Amniotic epithelial cell (primary cell): ENCODE measurements at regions not wholly inside any gene's neighbourhood (a gene's known extent, or its start where the extent isn't known, plus 50 kb on each side); places are given as distances from the start of the nearest gene placed in this dataset.
"Not testable (repeated sequence)": the region's sequence is repeated elsewhere in the genome, so short reads cannot be mapped to it uniquely, and the experiment has no call there.

Source experiments
- DNase-seq: peaks from one replicate; pipeline ENCODE4 v3.0.0-alpha.2; 2010; ENCODE audit warnings: low read depth

DNA sequence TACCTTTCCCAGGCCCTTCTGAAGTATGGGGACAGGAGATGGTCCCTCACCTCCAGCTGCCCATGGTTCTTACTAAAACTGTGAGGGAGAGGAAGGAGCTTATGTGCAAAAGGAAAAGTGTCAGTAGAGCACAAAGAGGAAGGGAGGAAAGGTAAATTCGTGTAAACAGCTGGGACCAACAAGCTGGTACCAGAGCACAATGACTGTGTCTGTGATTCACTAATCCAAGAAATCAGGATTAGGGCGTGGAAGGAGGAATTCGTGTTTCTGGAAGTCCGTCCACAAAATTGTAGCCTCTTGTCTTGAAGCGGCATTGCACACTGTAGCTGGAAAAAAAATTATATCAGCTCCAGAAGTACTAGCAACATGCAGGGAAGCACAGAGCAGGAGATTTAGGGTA, 129.0 kb upstream of the RREB1 start:
- DNase-seq: no peak

- DNase-seq: no peak
Measured at GRCh38 chr6:6980999-6981597, 126.7 kb upstream of the RREB1 start.

DNA sequence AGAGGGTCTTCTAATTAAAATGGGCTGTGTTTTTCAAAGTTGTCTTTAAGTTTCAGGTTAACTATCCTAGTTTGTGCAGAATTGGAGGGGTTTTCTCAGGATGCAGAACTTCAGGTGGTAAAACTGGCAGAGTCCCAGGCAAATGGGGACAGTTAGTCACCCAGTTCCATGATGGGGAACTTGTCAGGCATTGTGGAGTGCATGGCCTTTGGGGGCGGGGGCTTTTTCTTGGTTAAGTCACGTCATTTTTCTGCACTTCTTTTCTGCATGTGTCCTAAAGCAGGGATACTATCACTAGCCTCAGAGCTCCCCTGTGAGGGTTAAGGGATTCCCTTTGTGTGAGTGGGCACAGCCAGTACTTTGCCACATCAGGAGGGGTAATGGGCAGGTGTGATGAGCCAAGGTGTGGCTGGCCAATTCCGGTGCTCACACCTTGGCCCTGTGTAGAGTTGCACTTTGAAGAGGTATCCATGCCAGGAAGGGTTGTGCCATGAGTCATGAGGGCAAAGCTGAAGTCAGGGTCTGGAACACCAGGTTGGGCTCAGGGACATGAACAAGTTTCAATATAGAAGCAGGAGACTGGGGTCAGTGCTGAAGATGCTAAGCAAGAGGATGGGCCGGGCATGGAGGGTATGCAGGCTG, 126.0 kb upstream of the RREB1 start:
- DNase-seq: no peak

DNA sequence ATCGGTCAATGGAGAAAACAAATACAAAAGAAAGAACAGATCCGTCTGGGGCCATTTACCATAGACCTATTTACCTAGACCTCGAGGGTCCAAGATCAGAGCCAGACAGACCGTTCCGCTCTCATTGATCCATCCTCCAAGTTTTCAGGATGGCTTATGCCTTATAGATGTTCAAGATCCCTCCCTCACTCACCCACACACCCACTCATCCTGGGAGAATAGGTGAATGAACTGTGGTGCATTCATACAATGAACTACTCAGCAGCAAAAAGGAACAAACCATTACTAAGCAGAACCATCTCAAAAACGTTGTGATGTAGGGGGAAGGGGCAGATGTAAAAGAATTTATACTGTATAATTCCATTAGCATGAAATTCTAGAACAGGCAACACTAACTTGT, 125.1 kb upstream of the RREB1 start:
- DNase-seq: no peak

DNA sequence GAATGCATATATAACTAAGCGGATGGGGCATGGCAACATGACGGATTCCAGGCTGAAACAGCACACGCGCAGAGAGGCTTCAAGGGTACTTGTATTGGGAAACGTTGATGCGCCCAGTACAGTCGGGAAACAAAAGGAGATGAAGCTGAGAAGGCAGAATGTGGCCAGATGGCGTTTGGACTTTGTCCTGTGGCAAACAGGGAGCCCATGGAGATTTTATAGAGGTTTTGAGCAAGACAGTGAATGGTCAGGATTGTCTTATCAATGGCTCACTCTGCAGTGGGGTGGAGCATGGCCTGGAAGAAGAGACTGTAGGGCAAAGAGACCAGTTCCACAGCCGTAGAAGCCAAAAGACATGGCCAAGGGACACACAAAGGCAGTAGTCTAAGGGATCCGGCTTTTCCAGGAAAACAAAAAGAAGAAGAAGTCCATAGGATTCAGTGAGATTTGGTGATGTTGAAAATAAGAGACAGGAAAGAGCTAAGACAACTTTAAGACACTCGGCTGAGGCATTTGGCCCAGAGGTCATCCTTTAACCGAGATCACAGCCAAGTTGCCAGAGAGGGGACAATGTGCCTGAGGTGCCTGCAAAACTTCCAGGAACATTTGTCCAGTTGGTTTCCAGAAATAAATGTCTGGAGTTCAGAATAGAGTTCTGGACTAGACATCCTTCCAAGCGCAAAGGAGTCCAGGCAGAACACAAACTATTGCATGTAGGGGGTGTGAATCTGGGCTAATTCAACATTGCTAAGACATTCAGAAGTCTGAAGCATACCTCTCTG, 123.0 kb upstream of the RREB1 start:
- DNase-seq: no peak

GRCh38 chr6:6986344-6986743, 121.4 kb upstream of the RREB1 start:
- DNase-seq: no peak

DNA sequence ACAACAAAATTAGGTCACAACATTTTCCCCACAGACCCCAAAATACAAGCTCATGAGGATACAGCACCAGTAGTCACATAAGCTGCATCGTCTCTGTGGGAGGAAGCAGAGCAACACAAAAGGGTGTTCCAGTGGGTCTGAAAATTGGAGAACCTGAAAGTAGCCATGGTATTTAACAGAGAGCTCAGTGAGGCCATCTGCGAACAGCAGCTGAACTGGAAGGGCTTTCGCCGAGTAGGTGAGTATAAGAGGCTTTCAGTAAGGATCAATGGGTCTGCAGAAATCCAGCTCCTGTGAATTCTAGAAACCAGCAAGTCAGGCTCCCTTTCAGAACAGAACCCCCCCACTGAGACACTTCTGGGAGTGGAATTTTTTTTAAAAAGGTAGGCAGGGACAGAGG, 120.0 kb upstream of the RREB1 start:
- DNase-seq: no peak

DNA sequence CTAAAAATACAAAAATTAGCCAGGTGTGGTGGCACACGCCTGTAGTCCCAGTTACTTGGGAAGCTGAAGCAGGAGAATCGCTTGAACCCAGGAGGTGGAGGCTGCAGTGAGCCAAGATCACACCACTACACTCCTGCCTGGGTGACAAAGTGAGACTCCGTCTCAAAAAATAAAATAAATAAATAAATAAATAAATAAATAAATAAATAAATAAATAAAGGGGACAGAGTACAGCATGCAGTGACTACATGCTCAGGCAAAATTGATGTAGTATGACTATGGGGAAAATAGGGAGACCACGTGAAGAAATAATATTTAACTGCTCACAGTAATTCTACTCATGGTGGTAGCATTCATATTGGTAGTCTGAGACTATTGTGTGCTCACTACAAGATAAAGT, 117.7 kb upstream of the RREB1 start:
- not testable (repeated sequence) for DNase-seq

GRCh38 chr6:6993503-6994237, 114.1 kb upstream of the RREB1 start:
- peak; percentile 64 for DNase-seq

GRCh38 chr6:6994796-6995195, 113.0 kb upstream of the RREB1 start:
- no peak for DNase-seq

DNA sequence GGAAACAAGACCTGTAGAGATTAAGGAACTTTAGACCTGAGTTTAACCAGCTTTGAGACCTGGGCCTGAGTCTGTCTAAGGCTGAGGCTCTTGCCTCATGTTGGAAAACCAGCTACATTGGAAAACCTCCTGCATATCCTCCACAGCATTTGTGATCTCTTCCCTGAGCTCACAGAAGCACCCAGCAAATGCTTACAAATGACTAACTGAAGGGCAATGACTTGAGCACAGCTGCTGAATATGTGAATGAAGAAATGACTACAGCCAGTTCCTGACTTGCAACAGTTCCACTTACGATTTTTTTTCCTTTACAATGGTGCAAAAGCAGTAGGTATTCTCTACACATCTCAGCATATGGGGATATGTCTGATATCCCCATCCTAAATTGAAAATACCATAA, 112.4 kb upstream of the RREB1 start:
- DNase-seq: no peak

DNA sequence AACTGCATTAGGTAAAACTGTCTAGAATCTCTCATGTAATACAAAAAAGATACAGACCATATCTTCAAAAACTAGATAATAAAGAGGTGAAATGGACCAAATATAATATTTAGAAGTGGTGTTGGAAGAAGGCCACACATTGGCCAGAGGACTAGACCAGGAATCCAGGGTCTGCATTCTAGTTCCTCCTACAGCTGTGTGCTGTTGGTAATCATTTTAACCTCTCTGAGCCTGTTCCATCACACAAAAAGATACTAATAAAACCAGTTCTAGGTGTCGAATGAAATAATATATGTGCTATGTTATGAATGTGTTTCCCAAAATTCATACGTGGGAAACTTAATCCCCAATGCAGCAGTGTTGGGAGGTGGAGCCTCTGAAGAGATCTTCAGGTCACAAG, 111.6 kb upstream of the RREB1 start:
- no peak for DNase-seq

DNA sequence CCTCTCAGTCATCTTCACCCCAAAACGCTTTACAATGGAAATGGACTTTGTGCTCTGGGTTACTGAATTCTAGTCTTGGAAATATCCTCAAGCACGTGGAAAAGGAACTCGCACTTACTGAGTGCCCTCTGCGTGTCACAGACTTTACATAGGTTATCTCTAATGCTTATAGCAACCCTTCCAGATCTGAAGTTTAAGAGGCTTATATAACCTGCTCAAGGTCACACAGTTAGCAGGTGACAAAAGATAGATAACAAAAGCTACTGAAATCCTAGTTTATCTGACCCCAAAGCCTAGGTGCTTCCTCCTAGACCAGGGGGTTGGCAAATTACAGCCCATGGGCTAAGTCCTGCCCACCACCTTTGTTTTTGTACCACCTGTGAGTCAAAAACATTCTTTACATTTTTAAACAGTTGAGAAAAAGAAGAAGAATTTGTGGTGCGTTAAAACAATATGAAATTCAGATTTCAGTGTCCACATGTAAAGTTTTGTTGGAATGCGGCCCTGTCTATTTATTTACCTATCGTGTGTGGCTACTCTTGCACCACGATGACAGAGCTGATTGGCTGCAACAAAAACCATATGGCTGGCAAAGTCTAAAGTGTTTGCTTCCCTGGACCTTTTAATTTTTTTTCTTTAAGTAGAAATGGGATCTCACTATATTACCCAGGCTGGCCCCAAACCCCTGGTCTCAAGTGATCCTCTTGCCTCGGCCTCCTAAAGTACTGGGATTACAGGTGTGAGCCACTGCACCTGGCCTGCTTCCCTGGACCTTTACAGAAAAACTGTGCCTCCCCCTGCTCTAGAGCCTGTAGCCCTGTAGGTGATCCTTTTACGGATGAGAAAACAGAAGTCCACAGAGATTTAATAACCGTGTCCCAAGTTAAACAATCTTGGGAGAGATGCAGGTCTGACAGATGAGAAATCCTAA, 110.2 kb upstream of the RREB1 start:
- DNase-seq: no peak

DNA sequence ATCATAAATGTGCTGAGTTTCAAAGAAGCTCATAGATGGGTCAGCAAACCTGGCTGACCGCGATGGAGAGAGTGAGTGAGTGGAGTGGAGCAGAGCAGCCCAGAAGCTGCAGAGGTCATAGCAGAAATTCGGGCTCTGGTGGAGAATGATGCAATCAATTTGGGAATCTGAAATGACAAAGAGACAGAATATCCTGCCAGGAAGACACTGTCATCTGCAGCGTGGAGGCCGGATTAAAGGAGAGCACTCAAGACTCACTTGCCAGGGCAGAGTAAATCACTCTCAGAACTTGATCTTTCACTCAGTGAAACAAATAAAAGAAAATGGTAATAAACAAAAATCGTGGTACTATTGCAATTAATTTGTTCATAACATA, 109.6 kb upstream of the RREB1 start:
- no peak for DNase-seq

DNA sequence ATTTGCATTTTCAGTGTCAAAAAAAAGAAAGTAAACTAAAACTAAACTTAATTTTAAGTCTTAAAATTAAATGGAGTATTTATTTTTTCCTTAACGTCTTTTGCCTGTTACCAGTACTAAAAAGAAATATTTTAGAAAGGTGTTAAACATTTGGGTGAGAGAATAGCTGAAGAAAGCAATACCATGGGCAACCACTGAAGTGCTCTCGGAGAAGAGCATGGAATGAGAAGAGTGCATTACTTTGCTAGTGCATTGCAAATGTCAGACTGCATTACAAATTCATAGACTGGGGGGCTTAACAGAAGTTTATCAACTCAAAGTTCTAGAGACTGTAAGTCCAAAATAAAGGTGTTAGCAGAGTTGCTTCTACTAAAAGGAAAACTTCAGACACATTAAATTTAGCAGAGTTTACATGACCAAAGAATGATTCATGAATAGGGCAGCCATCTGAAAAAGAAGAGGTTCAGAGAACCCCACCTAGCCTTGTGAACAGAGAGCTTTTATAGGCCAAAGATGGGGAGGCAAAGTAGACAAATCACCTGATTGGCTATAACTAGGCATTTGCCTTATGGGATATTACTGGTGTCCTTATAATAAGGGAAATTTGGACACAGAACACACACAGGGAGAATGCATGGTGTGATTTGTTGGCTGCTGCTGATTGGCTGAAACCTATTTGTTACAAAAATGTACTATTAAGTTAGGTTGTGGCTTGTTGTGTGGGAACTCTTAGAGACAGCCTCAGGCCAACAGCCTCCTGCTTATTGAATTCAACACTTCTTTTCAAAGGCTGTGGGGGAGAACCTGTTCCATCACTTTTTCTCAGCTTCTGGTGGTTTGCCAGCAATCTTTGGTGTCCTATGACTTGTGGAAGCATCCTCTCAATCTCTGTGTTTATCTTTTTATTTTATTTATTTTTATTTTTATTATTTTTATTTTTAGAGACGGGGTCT, 106.7 kb upstream of the RREB1 start:
- DNase-seq: no peak

DNA sequence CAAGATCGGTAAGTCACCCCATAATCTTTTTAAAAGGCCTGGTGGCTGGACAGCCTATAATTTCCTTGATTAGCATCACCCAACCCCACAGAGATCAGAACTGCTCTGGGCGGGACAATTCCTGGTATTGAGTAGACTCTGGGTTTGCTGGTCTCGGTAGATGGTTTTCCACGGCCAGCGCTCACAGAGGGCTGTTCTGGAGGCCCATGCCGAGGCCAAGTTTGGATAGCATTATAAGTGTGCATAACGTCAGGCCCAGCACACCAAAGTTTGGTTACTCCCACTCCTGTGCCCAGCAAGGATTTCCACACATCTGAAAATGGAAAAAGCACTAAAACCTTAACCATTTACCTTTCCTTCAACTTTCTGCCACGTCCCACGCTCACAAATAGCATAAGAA, 104.7 kb upstream of the RREB1 start:
- DNase-seq: no peak

DNA sequence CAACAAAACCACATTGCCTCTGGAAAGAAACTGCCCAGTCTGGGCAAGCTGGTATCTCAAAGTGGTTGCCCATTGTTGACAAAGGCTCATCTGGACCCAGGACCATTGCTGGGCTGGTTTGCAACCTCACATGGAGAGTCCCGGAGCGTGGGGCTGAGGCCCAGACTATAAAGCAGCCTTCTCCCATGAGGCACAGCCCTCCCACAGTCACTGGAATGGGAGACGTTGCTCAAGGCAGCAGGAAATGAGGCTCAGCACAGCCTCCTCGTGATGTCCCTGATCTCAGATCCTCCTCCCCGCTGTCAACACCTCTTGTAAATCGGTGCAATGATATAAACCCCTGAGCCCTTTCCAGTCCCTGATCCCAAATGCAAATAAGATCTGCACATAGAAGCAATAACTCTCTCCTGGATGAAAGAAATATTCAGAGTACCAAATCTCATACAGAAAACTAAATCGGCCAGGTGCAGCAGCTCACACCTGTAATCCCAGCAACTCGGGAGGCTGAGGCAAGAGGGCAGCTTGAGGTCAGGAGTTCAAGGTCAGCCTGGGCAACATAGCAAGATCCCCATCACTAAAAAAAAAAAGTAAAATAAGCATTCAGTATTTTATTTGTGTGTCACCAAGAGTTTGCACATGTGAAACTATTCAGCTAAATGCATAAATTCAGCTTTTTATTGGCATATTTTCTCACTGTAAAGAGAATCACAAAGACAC, 103.0 kb upstream of the RREB1 start:
- DNase-seq: peak; percentile 27

DNA sequence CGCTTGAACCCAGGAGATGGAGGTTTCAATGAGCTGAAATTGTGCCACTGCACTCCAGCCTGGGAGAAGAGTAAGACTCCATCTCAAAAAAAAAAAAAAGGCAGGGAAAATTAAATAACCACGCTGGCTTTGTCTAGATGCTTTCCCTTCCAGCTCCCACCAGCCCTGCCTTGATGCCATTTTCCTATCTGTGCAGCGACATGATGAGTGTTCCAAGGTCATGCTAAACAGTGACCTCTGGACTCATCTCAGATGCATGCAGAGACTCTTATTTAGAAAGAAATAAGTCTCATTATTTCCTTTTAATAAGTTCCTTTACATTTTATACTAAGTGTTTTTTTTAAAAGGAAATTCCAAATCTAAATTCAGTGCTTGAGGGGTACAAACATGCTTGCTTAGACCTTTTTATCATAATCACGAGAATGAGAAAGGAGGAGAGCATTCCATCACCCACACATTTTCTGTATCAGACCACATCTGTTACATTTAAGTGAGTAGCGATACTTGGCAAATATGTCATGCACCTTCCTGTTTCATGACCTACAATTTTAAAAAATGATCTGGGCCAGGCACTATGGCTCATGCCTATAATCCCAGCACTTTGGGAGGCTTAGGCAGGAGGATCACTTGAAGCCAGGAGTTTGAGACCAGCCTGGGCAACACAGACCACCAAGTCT, 101.1 kb upstream of the RREB1 start:
- DNase-seq: no peak

- DNase-seq: no peak
Measured at GRCh38 chr6:7008451-7008988, 99.2 kb upstream of the RREB1 start.
